Epithelial cell of esophagus (primary cell): ENCODE measurements at regions not wholly inside any gene's neighbourhood (a gene's known extent, or its start where the extent isn't known, plus 50 kb on each side); places are given as distances from the start of the nearest gene placed in this dataset.

Source experiments
- DNase-seq: peaks from one replicate; pipeline ENCODE4 v3.0.0; 2010; ENCODE audit warnings: low read depth
- H3K4me3 ChIP-seq: 2 replicates; pipeline ENCODE4 v1.5.1; 2011; ENCODE audit warnings: mild to moderate bottlenecking, low read length, control low read depth
- CTCF ChIP-seq: IDR thresholded peaks from 2 replicates; pipeline ENCODE4 v1.5.1; 2011; ENCODE audit warnings: low read depth, mild to moderate bottlenecking, low read length, control low read depth, inconsistent platforms; ENCODE audit not compliant: insufficient read depth; ENCODE audit errors: missing control alignments

GRCh38 chr4:22932326-22932725 is 239.6 kb downstream of the GBA3 start:
- TF ChIP-seq CTCF = no peak
- no peak for DNase-seq
- H3K4me3 ChIP-seq = no peak overlapping the region

- no peak for TF ChIP-seq CTCF
- DNase-seq = no peak
- no peak overlapping the region for H3K4me3 ChIP-seq
These were observed 229.7 kb downstream of the GBA3 start for GRCh38 chr4:22922426-22922825.

- no peak overlapping the region for H3K4me3 ChIP-seq
- no peak for DNase-seq
- no peak for TF ChIP-seq CTCF
These were observed 229.2 kb downstream of the GBA3 start for GRCh38 chr4:22921936-22922335.

GRCh38 chr4:22911285-22911684 is 218.5 kb downstream of the GBA3 start:
- no peak for TF ChIP-seq CTCF
- no peak for DNase-seq
- H3K4me3 ChIP-seq = no peak overlapping the region

GRCh38 chr4:22910200-22910599 is 217.5 kb downstream of the GBA3 start:
- TF ChIP-seq CTCF = no peak

GRCh38 chr4:22906045-22906444 is 213.3 kb downstream of the GBA3 start:
- DNase-seq = no peak
- TF ChIP-seq CTCF = no peak
- H3K4me3 ChIP-seq = no peak overlapping the region

More at GRCh38 chr4:22910200-22910599, 217.5 kb downstream of the GBA3 start:
- DNase-seq = no peak
- H3K4me3 ChIP-seq = no peak overlapping the region

- H3K4me3 ChIP-seq = no peak overlapping the region
- no peak for TF ChIP-seq CTCF
- DNase-seq = no peak
These were observed 211.2 kb downstream of the GBA3 start for GRCh38 chr4:22903913-22904312.
